ENCODE measurements at regions not wholly inside any gene's neighbourhood (a gene's known extent, or its start where the extent isn't known, plus 50 kb on each side); places are given as distances from the start of the nearest gene placed in this dataset.

- TF ChIP-seq CTCF (IDR thresholded peaks at IDR 0.05): no peak
- TF ChIP-seq POLR2A (IDR thresholded peaks at IDR 0.05): no peak
Measured at GRCh38 chr3:16012086-16012485, 162.4 kb upstream of the GALNT15 start.
